ENCODE measurements at regions not wholly inside any gene's neighbourhood (a gene's known extent, or its start where the extent isn't known, plus 50 kb on each side); places are given as distances from the start of the nearest gene placed in this dataset.

DNA sequence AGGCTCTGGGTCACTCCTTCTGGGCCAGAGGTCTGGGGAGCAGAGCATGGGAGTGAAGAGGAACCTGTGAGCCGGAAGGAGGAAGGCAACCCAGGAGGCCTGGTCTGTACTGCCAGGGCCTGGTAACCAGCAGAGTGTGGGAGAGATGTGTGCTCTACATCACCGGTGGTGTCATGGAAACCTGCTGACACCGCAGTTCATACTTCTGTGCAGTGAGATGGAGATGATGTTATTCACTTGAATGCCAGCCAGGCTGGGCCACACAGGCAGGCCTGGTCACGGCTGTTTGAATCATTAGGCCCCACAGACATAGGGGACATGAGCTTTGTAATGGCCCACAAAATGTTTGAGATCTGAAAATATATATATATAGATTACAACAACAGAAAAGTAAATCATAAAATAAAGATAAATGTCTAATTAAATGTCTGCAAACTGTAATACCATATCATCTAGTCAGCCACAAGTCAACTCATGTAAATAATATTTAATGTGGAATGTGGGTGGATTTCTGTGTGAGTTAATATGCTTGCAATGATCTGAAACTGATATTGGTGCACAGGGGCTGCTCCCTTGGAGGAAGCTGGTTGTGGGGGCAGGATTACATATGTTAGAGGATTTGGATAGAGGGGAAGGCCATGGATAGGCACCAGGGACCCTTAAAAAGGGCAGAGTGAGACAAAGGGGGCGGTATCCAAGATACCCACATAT is 108.5 kb upstream of the PFN2 start:
- no peak overlapping the region for H3K4me3 ChIP-seq
- DNase-seq (no peak), ATAC-seq (no peak)
- H3K9me3 ChIP-seq: no peaks in the 10 kb centered on the region
- no peaks in the 10 kb centered on the region for H3K36me3 ChIP-seq
- no peak overlapping the region for H3K27ac ChIP-seq
- intact Hi-C loops (cut with DNase I): no loop called here
- 78% methylated on average over 5 of the region's 5 CpGs for WGBS (ENCODE audit: insufficient coverage, low coverage, low lambda C conversion rate, missing lambda C conversion rate)
- TF ChIP-seq, protein P1, sequence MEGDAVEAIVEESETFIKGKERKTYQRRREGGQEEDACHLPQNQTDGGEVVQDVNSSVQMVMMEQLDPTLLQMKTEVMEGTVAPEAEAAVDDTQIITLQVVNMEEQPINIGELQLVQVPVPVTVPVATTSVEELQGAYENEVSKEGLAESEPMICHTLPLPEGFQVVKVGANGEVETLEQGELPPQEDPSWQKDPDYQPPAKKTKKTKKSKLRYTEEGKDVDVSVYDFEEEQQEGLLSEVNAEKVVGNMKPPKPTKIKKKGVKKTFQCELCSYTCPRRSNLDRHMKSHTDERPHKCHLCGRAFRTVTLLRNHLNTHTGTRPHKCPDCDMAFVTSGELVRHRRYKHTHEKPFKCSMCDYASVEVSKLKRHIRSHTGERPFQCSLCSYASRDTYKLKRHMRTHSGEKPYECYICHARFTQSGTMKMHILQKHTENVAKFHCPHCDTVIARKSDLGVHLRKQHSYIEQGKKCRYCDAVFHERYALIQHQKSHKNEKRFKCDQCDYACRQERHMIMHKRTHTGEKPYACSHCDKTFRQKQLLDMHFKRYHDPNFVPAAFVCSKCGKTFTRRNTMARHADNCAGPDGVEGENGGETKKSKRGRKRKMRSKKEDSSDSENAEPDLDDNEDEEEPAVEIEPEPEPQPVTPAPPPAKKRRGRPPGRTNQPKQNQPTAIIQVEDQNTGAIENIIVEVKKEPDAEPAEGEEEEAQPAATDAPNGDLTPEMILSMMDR (IDR thresholded peaks at IDR 0.05): no peak
- no peak for TF ChIP-seq POLR2A (IDR thresholded peaks at IDR 0.05)
- H3K4me1 ChIP-seq: no peaks in the 10 kb centered on the region
- no peaks in the 10 kb centered on the region for H3K27me3 ChIP-seq

DNA sequence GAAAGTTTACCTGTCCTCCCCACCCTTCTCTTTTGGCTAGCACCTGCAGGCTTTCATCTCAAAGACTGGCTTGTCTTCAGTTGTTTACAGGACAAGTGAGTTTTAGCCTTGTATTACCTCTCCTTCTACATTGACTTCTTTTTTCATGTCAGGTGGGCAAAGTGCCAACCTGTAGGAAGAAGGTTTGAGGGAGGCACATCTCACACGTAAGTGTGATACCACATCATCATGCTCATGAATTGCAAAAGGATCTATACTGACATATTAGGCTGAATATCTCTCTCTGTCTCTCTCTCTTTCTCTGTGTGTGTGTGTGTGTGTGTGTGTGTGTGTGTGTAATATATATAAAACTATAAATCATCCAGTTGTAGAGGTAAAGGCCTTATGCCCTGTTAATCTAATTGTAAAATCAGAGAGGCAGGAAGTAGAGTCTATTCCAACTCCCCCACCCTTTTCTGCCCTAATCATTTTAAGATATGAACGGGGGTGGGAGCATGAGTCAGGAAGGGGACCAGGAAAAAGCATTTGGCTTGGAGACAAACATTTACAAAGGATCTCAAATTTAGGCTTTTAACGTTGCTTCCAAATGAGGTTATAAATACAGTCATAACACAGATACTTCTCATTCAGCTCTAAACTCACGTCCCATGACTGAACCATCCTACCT is 107.0 kb upstream of the PFN2 start:
- ATAC-seq (no peak), DNase-seq (no peak)
- TF ChIP-seq POLR2A (IDR thresholded peaks at IDR 0.05): no peak
- TF ChIP-seq, protein P1 (IDR thresholded peaks at IDR 0.05): no peak

DNA sequence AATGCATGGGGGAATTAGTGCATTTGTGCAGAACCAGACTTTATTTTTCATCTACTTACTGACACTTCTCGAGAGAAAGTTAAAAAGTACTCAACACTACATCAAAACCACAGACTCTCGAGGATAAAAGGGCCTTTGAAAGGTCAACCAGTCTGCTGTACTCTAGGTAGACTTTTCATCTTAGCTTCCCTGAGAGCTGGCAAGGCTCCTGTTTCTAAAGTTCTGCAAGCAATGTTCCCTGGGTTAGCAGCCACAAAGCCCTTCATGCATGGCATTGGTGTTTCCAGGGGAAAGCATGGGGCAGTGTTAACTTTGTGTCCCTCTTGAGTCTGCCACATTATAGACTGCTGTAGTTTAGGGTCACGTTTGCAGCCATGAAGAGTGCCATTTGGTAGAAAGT is 106.4 kb upstream of the PFN2 start:
- WGBS (ENCODE audit: insufficient coverage, low coverage, low lambda C conversion rate, missing lambda C conversion rate): 53% methylated on average over 3 of the region's 3 CpGs
- no peak for ATAC-seq

More for the DNA sequence above, 107.0 kb upstream of the PFN2 start:
- Histone ChIP-seq H3K4me3 (no peak overlapping the region), H3K27me3 (no peaks in the 10 kb centered on the region), H3K4me1 (no peaks in the 10 kb centered on the region), H3K27ac (no peak overlapping the region), H3K9me3 (no peaks in the 10 kb centered on the region), H3K36me3 (no peaks in the 10 kb centered on the region)
- intact Hi-C loops (cut with DNase I): no loop called here
- 45% methylated on average over 4 of the region's 4 CpGs for WGBS (ENCODE audit: insufficient coverage, low coverage, low lambda C conversion rate, missing lambda C conversion rate)

DNA sequence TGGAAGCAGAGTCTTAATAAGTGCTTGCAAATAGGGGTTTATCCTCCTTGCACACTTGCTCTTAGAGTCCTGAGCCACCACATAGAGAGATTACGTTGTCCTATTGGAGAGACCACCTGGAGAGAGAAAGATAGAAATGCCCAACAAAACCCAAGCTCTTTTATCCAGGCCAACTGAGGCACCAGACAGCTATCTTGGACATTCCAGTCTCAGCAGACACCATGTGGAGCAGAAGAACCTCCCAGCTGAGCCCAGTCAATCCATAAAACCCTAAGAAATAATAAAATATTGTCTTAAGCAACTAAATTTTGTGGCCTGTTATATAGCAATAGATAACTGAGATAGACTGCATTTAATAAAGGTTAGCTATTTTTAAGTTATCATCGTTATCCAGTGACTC is 105.7 kb upstream of the PFN2 start:
- no peak overlapping the region for H3K27ac ChIP-seq
- H3K36me3 ChIP-seq: no peaks in the 10 kb centered on the region
- H3K4me3 ChIP-seq: no peak overlapping the region
- 81% methylated on average over 2 of the region's 2 CpGs for WGBS (ENCODE audit: insufficient coverage, low coverage, low lambda C conversion rate, missing lambda C conversion rate)
- ATAC-seq: no peak
- intact Hi-C loops (cut with DNase I): no loop called here
- no peak for DNase-seq
- H3K9me3 ChIP-seq: no peaks in the 10 kb centered on the region
- no peaks in the 10 kb centered on the region for H3K4me1 ChIP-seq
- TF ChIP-seq POLR2A (IDR thresholded peaks at IDR 0.05): no peak
- TF ChIP-seq, protein P1 (IDR thresholded peaks at IDR 0.05): no peak
- H3K27me3 ChIP-seq: no peaks in the 10 kb centered on the region

More for the DNA sequence above, 106.4 kb upstream of the PFN2 start:
- Histone ChIP-seq H3K4me3 (no peak overlapping the region), H3K27ac (no peak overlapping the region), H3K4me1 (no peaks in the 10 kb centered on the region), H3K27me3 (no peaks in the 10 kb centered on the region), H3K36me3 (no peaks in the 10 kb centered on the region), H3K9me3 (no peaks in the 10 kb centered on the region)
- DNase-seq: no peak
- TF ChIP-seq POLR2A (IDR thresholded peaks at IDR 0.05): no peak
- TF ChIP-seq, protein P1 (IDR thresholded peaks at IDR 0.05): no peak
- intact Hi-C loops (cut with DNase I): no loop called here
